ENCODE measurements at regions not wholly inside any gene's neighbourhood (a gene's known extent, or its start where the extent isn't known, plus 50 kb on each side); places are given as distances from the start of the nearest gene placed in this dataset.

DNA sequence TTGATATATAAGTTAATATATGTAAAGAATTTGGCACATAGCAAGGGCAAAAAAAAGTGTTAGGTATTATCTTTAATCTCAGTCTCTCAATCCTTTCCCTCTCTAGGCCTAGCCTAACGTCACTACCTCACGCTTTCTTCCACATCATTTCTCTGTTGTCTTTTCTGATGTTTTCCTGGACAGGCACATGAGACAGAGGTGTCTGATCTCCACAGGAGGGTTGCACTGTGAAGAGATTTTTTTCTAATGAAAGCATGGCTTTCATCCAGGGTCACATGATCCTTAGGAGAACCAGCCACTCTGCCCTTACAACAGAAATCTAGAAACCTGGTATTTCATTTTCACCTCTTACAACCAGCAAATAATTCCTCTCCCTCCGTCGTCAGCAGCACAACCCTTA lies 1268.3 kb downstream of the XPNPEP1 start:
- TF ChIP-seq POLR2AphosphoS5 (IDR thresholded peaks at IDR 0.05; ENCODE audit: low read depth, low read length): no peak
- no peak for TF ChIP-seq TAF1 (IDR thresholded peaks at IDR 0.05; ENCODE audit: low read depth, low read length)
- TF ChIP-seq PAX5 (IDR thresholded peaks at IDR 0.05; ENCODE audit: insufficient read depth, low read length, severe bottlenecking): no peak
- TF ChIP-seq POU2F2 (IDR thresholded peaks at IDR 0.05; ENCODE audit: low read depth, low read length): no peak
- TF ChIP-seq POLR2A (IDR thresholded peaks at IDR 0.05; ENCODE audit: low read depth, low read length): no peak
- TF ChIP-seq SPI1 (IDR thresholded peaks at IDR 0.05; ENCODE audit: low read depth, low read length): no peak
- no peak for DNase-seq (ENCODE audit: insufficient read length, low spot score)
- FAIRE-seq: no peak

DNA sequence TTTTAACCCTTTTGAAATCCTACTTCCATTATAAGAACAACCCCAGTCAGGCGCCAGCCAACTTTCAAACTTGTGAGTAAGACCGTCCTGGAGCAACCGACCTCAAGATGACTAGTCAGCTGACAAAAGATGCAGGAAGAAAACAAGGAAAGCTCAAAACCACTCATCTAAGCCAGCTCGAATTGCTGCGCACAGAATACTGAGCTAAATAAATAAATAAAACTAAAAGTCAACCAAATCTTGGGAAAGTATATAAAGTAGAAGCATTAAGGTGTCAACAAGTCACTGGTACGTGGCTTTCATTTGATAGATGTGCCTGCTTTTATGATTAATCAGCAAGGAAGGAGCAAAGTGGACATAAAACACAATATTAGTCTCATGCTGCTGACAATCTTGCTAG lies 1269.8 kb downstream of the XPNPEP1 start:
- FAIRE-seq: no peak
- TF ChIP-seq TAF1 (IDR thresholded peaks at IDR 0.05; ENCODE audit: low read depth, low read length) (no peak), POLR2AphosphoS5 (IDR thresholded peaks at IDR 0.05; ENCODE audit: low read depth, low read length) (no peak), POU2F2 (IDR thresholded peaks at IDR 0.05; ENCODE audit: low read depth, low read length) (no peak), POLR2A (IDR thresholded peaks at IDR 0.05; ENCODE audit: low read depth, low read length) (no peak), PAX5 (IDR thresholded peaks at IDR 0.05; ENCODE audit: insufficient read depth, low read length, severe bottlenecking) (no peak), SPI1 (IDR thresholded peaks at IDR 0.05; ENCODE audit: low read depth, low read length) (no peak)
- DNase-seq (ENCODE audit: insufficient read length, low spot score): no peak

DNA sequence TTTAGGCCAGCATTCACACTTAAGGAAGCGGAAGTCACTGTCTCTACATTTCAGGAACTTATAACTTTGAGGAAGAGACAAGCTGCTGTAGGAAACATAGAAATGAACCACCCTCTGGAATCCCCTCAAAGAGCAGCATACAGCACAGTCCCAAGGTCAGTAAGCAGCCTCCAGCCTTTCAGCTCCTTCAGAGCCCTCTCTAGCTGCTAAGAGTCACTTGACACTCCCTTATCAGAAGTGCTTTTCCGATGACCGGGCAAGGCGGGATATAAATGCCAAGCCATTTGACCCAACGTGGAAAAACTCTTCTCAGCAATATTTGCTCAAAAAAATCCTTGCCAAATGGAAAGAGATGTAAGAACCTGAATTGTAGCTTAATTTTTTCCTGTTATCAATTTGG lies 1284.3 kb downstream of the XPNPEP1 start:
- no peak for FAIRE-seq
- DNase-seq (ENCODE audit: insufficient read length, low spot score): no peak
- no peak for TF ChIP-seq POLR2A (IDR thresholded peaks at IDR 0.05; ENCODE audit: low read depth, low read length)
- TF ChIP-seq PAX5 (IDR thresholded peaks at IDR 0.05; ENCODE audit: insufficient read depth, low read length, severe bottlenecking): no peak
- no peak for TF ChIP-seq SPI1 (IDR thresholded peaks at IDR 0.05; ENCODE audit: low read depth, low read length)

DNA sequence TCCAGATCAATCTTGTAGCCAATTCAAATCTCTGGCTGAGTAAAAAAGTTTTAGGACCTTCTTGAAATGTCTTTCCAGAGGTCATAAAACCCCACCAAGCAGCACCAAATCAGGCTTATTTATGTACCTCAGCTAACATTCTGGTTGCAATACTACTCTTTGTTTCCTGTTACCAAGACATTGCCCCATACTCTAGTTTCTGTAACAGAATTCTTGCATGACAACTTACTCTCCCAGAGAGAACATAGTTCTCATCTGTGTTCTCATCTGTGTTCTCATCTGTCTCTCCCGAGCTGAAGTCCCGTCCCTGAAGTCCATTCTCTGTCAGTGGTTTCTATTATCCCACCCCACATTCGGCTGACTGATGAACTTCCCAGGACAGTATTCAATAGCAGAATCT lies 1285.1 kb downstream of the XPNPEP1 start:
- no peak for TF ChIP-seq TAF1 (IDR thresholded peaks at IDR 0.05; ENCODE audit: low read depth, low read length)
- TF ChIP-seq POLR2AphosphoS5 (IDR thresholded peaks at IDR 0.05; ENCODE audit: low read depth, low read length): no peak
- no peak for TF ChIP-seq POLR2A (IDR thresholded peaks at IDR 0.05; ENCODE audit: low read depth, low read length)
- no peak for TF ChIP-seq PAX5 (IDR thresholded peaks at IDR 0.05; ENCODE audit: insufficient read depth, low read length, severe bottlenecking)
- TF ChIP-seq POU2F2 (IDR thresholded peaks at IDR 0.05; ENCODE audit: low read depth, low read length): no peak
- TF ChIP-seq SPI1 (IDR thresholded peaks at IDR 0.05; ENCODE audit: low read depth, low read length): no peak
- DNase-seq (ENCODE audit: insufficient read length, low spot score): no peak
- no peak for FAIRE-seq

DNA sequence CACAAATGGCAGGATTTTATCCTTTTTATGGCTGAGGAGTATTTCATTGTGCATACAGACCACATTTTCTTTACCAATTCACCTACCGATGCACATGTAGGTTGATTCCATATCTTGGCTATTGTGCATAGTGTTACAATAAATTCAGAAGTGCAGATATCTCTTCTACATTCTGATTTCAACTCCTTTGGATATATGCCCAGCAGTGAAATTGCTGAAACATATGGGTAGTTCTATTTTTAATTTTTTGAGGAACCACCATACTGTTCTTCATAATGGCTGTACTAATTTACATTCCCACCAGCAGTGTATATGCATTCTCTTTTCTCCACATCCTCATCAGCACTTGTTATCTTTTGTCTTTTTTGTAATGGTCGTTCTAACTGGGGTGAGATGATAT lies 1290.3 kb downstream of the XPNPEP1 start:
- DNase-seq (ENCODE audit: insufficient read length, low spot score) (no peak), FAIRE-seq (no peak)
- no peak for TF ChIP-seq SPI1 (IDR thresholded peaks at IDR 0.05; ENCODE audit: low read depth, low read length)
- TF ChIP-seq TAF1 (IDR thresholded peaks at IDR 0.05; ENCODE audit: low read depth, low read length): no peak
- no peak for TF ChIP-seq POU2F2 (IDR thresholded peaks at IDR 0.05; ENCODE audit: low read depth, low read length)
- TF ChIP-seq POLR2A (IDR thresholded peaks at IDR 0.05; ENCODE audit: low read depth, low read length): no peak
- no peak for TF ChIP-seq POLR2AphosphoS5 (IDR thresholded peaks at IDR 0.05; ENCODE audit: low read depth, low read length)
- no peak for TF ChIP-seq PAX5 (IDR thresholded peaks at IDR 0.05; ENCODE audit: insufficient read depth, low read length, severe bottlenecking)

DNA sequence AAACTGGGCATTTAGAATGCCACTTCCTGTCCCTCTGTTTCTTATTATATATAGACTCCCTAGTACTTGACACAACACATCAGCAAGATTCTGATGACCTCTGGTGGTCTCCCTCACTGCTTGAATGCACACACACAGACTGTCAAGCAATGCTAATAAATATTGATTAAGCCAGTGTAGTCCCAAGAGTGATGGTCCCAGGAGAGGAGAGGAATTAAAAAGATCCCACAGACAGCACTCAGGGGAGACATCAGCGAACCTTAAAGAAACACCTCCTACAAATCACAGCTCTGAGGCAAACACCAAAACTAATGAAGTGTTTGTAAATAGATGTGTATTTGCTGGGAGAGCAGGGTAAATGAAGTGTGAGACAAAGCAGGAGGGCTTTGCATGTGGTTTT lies 1291.2 kb downstream of the XPNPEP1 start:
- FAIRE-seq: no peak
- no peak for DNase-seq (ENCODE audit: insufficient read length, low spot score)
- no peak for TF ChIP-seq TAF1 (IDR thresholded peaks at IDR 0.05; ENCODE audit: low read depth, low read length)
- TF ChIP-seq POLR2AphosphoS5 (IDR thresholded peaks at IDR 0.05; ENCODE audit: low read depth, low read length): no peak
- TF ChIP-seq PAX5 (IDR thresholded peaks at IDR 0.05; ENCODE audit: insufficient read depth, low read length, severe bottlenecking): no peak
- TF ChIP-seq POLR2A (IDR thresholded peaks at IDR 0.05; ENCODE audit: low read depth, low read length): no peak
- no peak for TF ChIP-seq POU2F2 (IDR thresholded peaks at IDR 0.05; ENCODE audit: low read depth, low read length)
- no peak for TF ChIP-seq SPI1 (IDR thresholded peaks at IDR 0.05; ENCODE audit: low read depth, low read length)

DNA sequence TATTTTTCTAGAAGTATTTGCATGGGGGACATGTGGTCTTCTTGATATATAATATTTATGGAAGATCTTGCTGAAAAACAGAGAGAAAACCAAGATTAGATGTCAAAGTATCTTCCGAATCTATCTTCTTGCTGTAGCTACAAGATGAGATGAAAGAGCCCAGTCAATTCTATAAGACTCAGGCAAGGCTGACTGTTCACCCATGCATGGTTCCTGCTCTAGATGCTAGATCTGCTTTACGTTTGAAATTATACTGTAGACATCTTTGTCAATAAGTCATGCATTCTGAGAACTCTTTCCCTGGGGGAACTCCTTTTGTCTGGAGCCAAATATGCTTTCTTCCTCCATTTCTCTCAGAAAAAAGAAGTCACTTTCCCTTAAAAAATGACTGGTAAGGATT lies 1292.0 kb downstream of the XPNPEP1 start:
- FAIRE-seq (peak; percentile 81), DNase-seq (ENCODE audit: insufficient read length, low spot score) (peak; percentile 2)
- TF ChIP-seq PAX5 (IDR thresholded peaks at IDR 0.05; ENCODE audit: insufficient read depth, low read length, severe bottlenecking): peak; percentile 94
- TF ChIP-seq POLR2AphosphoS5 (IDR thresholded peaks at IDR 0.05; ENCODE audit: low read depth, low read length): no peak

DNA sequence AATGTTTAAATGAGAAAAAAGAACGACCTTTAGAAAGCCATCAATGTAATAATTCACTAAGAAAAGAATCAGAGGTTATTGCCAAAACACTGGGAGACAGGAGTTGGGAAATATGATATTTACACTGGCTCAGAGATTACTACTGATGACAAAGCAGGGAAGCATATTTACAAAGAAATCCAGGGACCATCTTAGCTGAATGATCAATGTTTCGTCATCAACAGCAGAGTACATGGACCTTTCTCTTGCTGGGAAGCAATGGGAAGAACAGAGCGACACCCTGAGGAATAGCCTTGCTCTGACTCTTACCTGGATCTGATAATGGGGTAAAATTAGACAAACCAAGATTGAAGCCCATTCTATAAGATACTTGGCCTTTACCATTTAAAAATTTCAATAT lies 1293.5 kb downstream of the XPNPEP1 start:
- no peak for FAIRE-seq
- TF ChIP-seq PAX5 (IDR thresholded peaks at IDR 0.05; ENCODE audit: insufficient read depth, low read length, severe bottlenecking) (no peak), POLR2AphosphoS5 (IDR thresholded peaks at IDR 0.05; ENCODE audit: low read depth, low read length) (no peak), POLR2A (IDR thresholded peaks at IDR 0.05; ENCODE audit: low read depth, low read length) (no peak), SPI1 (IDR thresholded peaks at IDR 0.05; ENCODE audit: low read depth, low read length) (no peak), TAF1 (IDR thresholded peaks at IDR 0.05; ENCODE audit: low read depth, low read length) (no peak), POU2F2 (IDR thresholded peaks at IDR 0.05; ENCODE audit: low read depth, low read length) (no peak)
- no peak for DNase-seq (ENCODE audit: insufficient read length, low spot score)

DNA sequence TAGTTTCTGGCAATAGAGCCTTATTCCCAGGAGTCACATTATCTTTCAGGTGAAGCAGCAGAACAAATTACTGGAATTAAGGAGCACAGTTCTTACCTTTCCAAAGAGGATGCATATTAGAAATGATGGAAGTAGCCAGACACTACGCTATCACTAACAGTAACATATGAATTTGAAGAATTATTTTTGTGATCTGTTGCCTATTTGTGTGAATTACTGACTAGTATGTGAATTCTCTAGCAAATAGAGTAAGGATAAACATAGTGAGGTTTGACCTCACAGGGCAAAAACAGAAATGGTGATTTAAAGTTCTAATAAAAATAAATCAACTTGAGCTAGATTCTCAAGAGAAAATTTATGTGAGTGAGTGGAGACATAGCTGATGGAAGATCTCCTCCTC lies 1299.3 kb downstream of the XPNPEP1 start:
- TF ChIP-seq POLR2A (IDR thresholded peaks at IDR 0.05; ENCODE audit: low read depth, low read length) (no peak), TAF1 (IDR thresholded peaks at IDR 0.05; ENCODE audit: low read depth, low read length) (no peak), POLR2AphosphoS5 (IDR thresholded peaks at IDR 0.05; ENCODE audit: low read depth, low read length) (no peak), PAX5 (IDR thresholded peaks at IDR 0.05; ENCODE audit: insufficient read depth, low read length, severe bottlenecking) (no peak), POU2F2 (IDR thresholded peaks at IDR 0.05; ENCODE audit: low read depth, low read length) (no peak), SPI1 (IDR thresholded peaks at IDR 0.05; ENCODE audit: low read depth, low read length) (no peak)
- FAIRE-seq: no peak

DNA sequence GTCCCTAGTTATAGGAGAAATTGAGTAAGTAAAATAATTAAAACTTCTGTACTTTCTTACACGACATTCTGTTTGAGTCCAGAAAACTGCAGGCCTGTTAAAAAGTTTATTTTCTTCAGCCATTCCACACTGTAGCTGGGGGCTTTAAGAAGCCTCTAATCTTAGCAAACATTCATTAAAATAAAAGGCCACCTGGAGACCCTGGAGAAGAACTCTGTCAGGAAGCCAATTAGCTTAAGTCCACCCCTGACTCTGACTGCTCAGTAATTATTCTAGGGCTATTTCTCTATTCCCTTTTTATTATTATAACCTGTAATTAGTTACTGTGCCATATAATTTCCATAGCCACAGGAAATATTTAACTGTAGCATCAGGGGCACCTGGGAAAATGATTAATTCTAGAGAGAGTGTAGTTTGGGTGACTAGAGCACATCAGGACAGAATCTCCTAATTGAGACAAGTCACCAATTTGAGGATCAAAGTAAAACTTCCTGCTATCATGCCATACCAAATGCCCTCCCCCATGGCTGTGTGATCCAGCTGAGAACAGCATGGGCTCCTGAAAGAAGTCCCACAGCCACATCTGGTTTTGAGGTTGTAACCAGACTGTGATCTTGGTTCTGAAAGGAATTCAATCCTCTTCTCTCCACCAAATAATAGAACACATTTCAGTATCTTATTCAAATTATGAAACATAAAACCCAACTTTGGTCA lies 1302.3 kb downstream of the XPNPEP1 start:
- FAIRE-seq: no peak
- no peak for DNase-seq (ENCODE audit: insufficient read length, low spot score)
- TF ChIP-seq PAX5 (IDR thresholded peaks at IDR 0.05; ENCODE audit: insufficient read depth, low read length, severe bottlenecking): no peak
- TF ChIP-seq POU2F2 (IDR thresholded peaks at IDR 0.05; ENCODE audit: low read depth, low read length): no peak
- TF ChIP-seq SPI1 (IDR thresholded peaks at IDR 0.05; ENCODE audit: low read depth, low read length): no peak
- TF ChIP-seq POLR2A (IDR thresholded peaks at IDR 0.05; ENCODE audit: low read depth, low read length): no peak
- TF ChIP-seq POLR2AphosphoS5 (IDR thresholded peaks at IDR 0.05; ENCODE audit: low read depth, low read length): no peak
- TF ChIP-seq TAF1 (IDR thresholded peaks at IDR 0.05; ENCODE audit: low read depth, low read length): no peak

More for the DNA sequence above, 1299.3 kb downstream of the XPNPEP1 start:
- DNase-seq (ENCODE audit: insufficient read length, low spot score): no peak
